ENCODE measurements at regions not wholly inside any gene's neighbourhood (a gene's known extent, or its start where the extent isn't known, plus 50 kb on each side); places are given as distances from the start of the nearest gene placed in this dataset.

GRCh38 chr3:26078539-26078938, 288.6 kb downstream of the OXSM start:
- Histone ChIP-seq H3K36me3 (ENCODE audit: control insufficient read depth in 4 of 4, insufficient read depth in 3 of 4, low read depth in 1 of 4, low read length in 3 of 4) (no peaks in the 10 kb centered on the region), H3K9ac (ENCODE audit: low read depth in 1 of 2, low read length in 2 of 2) (no peak overlapping the region), H3K27ac (ENCODE audit: low read depth in 1 of 2, low read length in 2 of 2) (no peak overlapping the region), H3K27me3 (ENCODE audit: control insufficient read depth in 4 of 4, insufficient read depth in 4 of 4, low read length in 3 of 4) (peaks cover 0 to 5% (median 2%) of the 10 kb centered on the region in 4 donors), H3K9me3 (ENCODE audit: control insufficient read depth in 4 of 4, low read length in 3 of 4) (no peaks in the 10 kb centered on the region), H3K4me3 (ENCODE audit: low read depth in 1 of 3, low read length in 3 of 3) (no peak overlapping the region), H3K4me1 (ENCODE audit: control insufficient read depth in 4 of 4, insufficient read depth in 4 of 4, low read length in 3 of 4) (no peaks in the 10 kb centered on the region)
- no peak for DNase-seq (ENCODE audit: low spot score)
- 79% methylated on average over 1 of the region's 1 CpG for WGBS
- TF ChIP-seq CTCF (IDR thresholded peaks at IDR 0.05; ENCODE audit: low read depth, low read length, missing input control) (no peak), HNF4A (conservative IDR thresholded peaks at IDR 0.05) (no peak), JUND (IDR thresholded peaks at IDR 0.05) (no peak)

- TF ChIP-seq MAX (IDR thresholded peaks at IDR 0.05) (no peak), JUND (IDR thresholded peaks at IDR 0.05) (no peak), HNF4A (conservative IDR thresholded peaks at IDR 0.05) (no peak), HNF4G (IDR thresholded peaks at IDR 0.05) (no peak), SP1 (IDR thresholded peaks at IDR 0.05) (no peak), ATF3 (IDR thresholded peaks at IDR 0.05) (no peak), RXRA (IDR thresholded peaks at IDR 0.05) (no peak), FOXA1 (IDR thresholded peaks at IDR 0.05) (no peak), RAD21 (IDR thresholded peaks at IDR 0.05) (no peak), GABPA (IDR thresholded peaks at IDR 0.05 in 1 of 2, conservative IDR thresholded peaks at IDR 0.05 in 1 of 2) (no peak), YY1 (IDR thresholded peaks at IDR 0.05) (no peak), TAF1 (conservative IDR thresholded peaks at IDR 0.05) (no peak), NR2F2 (IDR thresholded peaks at IDR 0.05) (no peak), CTCF (IDR thresholded peaks at IDR 0.05; ENCODE audit: low read depth, low read length, missing input control) (no peak), ZBTB33 (IDR thresholded peaks at IDR 0.05) (no peak), FOXA2 (IDR thresholded peaks at IDR 0.05) (no peak)
- H3K27ac ChIP-seq (ENCODE audit: low read depth in 1 of 2, low read length in 2 of 2): no peak overlapping the region
- H3K36me3 ChIP-seq (ENCODE audit: control insufficient read depth in 4 of 4, insufficient read depth in 3 of 4, low read depth in 1 of 4, low read length in 3 of 4): no peaks in the 10 kb centered on the region
- WGBS: 93% methylated on average over 1 of the region's 1 CpG
- no peak overlapping the region for H3K9ac ChIP-seq (ENCODE audit: low read depth in 1 of 2, low read length in 2 of 2)
- DNase-seq (ENCODE audit: low spot score): no peak
- H3K27me3 ChIP-seq (ENCODE audit: control insufficient read depth in 4 of 4, insufficient read depth in 4 of 4, low read length in 3 of 4): peaks cover 0 to 5% (median 0%) of the 10 kb centered on the region in 4 donors
- H3K4me3 ChIP-seq (ENCODE audit: low read depth in 1 of 3, low read length in 3 of 3): no peak overlapping the region
- H3K9me3 ChIP-seq (ENCODE audit: control insufficient read depth in 4 of 4, low read length in 3 of 4): peaks cover 0 to 2% (median 0%) of the 10 kb centered on the region in 4 donors
- no peaks in the 10 kb centered on the region for H3K4me1 ChIP-seq (ENCODE audit: control insufficient read depth in 4 of 4, insufficient read depth in 4 of 4, low read length in 3 of 4)
Observed at GRCh38 chr3:26081166-26081565, 291.3 kb downstream of the OXSM start.

Data from liver (tissue), 8 donors.